ENCODE measurements at regions not wholly inside any gene's neighbourhood (a gene's known extent, or its start where the extent isn't known, plus 50 kb on each side); places are given as distances from the start of the nearest gene placed in this dataset.

DNA sequence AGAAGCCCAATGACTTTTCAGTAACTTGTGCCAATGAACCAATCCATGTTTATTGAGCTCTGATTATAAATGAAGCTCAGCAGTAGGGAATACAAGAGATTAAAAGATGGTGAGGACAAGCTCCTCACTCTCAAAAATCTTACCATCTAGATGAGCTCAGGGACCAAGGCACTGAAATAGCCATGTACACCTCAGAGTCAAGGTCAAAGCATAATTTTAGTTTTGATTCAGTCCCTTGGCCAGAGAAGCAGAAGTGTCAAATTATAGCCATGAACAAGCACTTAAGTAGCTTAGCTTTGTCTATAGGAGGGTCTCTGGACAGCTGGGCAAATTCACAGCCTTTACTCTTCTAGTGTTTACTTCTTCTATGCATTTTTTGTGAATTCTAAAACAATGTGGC lies 131.0 kb upstream of the DTNBP1 start:
- no peak for TF ChIP-seq POLR2A (IDR thresholded peaks at IDR 0.05)
- TF ChIP-seq, protein P1, sequence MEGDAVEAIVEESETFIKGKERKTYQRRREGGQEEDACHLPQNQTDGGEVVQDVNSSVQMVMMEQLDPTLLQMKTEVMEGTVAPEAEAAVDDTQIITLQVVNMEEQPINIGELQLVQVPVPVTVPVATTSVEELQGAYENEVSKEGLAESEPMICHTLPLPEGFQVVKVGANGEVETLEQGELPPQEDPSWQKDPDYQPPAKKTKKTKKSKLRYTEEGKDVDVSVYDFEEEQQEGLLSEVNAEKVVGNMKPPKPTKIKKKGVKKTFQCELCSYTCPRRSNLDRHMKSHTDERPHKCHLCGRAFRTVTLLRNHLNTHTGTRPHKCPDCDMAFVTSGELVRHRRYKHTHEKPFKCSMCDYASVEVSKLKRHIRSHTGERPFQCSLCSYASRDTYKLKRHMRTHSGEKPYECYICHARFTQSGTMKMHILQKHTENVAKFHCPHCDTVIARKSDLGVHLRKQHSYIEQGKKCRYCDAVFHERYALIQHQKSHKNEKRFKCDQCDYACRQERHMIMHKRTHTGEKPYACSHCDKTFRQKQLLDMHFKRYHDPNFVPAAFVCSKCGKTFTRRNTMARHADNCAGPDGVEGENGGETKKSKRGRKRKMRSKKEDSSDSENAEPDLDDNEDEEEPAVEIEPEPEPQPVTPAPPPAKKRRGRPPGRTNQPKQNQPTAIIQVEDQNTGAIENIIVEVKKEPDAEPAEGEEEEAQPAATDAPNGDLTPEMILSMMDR (IDR thresholded peaks at IDR 0.05): no peak

All from stomach (tissue), 4 donors.